ENCODE measurements at regions not wholly inside any gene's neighbourhood (a gene's known extent, or its start where the extent isn't known, plus 50 kb on each side); places are given as distances from the start of the nearest gene placed in this dataset.
"Not testable (repeated sequence)": the region's sequence is repeated elsewhere in the genome, so short reads cannot be mapped to it uniquely, and the experiment has no call there.

DNA sequence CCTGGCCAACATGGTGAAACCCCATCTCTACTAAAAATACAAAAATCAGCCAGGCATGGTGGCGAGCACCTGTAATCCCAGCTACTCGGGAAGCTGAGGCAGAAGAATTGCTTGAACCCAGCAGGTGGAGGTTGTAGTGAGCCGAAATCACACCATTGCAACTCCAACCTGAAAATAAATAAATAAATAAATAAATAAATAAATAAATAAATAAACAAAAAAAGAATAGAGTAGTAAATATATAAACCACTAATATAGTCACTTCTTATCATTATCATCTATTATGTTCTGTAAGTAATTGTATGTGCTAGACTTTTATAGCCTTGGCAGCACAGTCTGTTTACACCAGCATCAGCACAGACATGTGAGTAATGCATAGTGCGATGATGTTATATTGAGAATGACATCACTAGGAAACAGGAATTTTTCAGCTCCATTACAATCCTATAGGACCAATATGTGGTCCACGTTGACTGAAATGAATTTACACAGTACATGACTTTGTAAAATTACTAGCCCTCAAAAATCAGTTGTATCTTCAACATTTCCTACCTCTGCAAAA, 385.4 kb upstream of the ANKRD30A start:
- intact Hi-C loops (cut with DNase I; ENCODE audit: low total_unique reads): no loop called here
- Histone ChIP-seq H3K27ac (no peak overlapping the region), H3K4me3 (no peak overlapping the region), H3K36me3 (no peaks in the 10 kb centered on the region), H3K4me1 (no peaks in the 10 kb centered on the region), H3K9me3 (no peaks in the 10 kb centered on the region), H3K27me3 (no peaks in the 10 kb centered on the region)
- no peak for ATAC-seq
- DNase-seq: no peak
- TF ChIP-seq POLR2A (IDR thresholded peaks at IDR 0.05): no peak
- TF ChIP-seq, protein P1, sequence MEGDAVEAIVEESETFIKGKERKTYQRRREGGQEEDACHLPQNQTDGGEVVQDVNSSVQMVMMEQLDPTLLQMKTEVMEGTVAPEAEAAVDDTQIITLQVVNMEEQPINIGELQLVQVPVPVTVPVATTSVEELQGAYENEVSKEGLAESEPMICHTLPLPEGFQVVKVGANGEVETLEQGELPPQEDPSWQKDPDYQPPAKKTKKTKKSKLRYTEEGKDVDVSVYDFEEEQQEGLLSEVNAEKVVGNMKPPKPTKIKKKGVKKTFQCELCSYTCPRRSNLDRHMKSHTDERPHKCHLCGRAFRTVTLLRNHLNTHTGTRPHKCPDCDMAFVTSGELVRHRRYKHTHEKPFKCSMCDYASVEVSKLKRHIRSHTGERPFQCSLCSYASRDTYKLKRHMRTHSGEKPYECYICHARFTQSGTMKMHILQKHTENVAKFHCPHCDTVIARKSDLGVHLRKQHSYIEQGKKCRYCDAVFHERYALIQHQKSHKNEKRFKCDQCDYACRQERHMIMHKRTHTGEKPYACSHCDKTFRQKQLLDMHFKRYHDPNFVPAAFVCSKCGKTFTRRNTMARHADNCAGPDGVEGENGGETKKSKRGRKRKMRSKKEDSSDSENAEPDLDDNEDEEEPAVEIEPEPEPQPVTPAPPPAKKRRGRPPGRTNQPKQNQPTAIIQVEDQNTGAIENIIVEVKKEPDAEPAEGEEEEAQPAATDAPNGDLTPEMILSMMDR (IDR thresholded peaks at IDR 0.05 in 4 of 5, conservative IDR thresholded peaks at IDR 0.05 in 1 of 5): no peak
- in situ Hi-C loops (cut with MboI; ENCODE audit: low sequenced_read_pairs in 4 of 4): no loop called here

- no peaks in the 10 kb centered on the region for H3K36me3 ChIP-seq
- H3K4me3 ChIP-seq: no peak overlapping the region
- H3K27ac ChIP-seq: no peak overlapping the region
- intact Hi-C loops (cut with DNase I; ENCODE audit: low total_unique reads): no loop called here
- DNase-seq: no peak
- in situ Hi-C loops (cut with MboI; ENCODE audit: low sequenced_read_pairs in 4 of 4): no loop called here
- TF ChIP-seq, protein P1 (IDR thresholded peaks at IDR 0.05 in 4 of 5, conservative IDR thresholded peaks at IDR 0.05 in 1 of 5): no peak
- TF ChIP-seq POLR2A (IDR thresholded peaks at IDR 0.05): no peak
- H3K4me1 ChIP-seq: no peaks in the 10 kb centered on the region
- no peaks in the 10 kb centered on the region for H3K27me3 ChIP-seq
- no peak for ATAC-seq
- no peaks in the 10 kb centered on the region for H3K9me3 ChIP-seq
Observed at GRCh38 chr10:36738738-36739431, 386.5 kb upstream of the ANKRD30A start.

- ATAC-seq (no peak), DNase-seq (no peak)
- in situ Hi-C loops (cut with MboI; ENCODE audit: low sequenced_read_pairs in 4 of 4): no loop called here
- TF ChIP-seq, protein P1 (IDR thresholded peaks at IDR 0.05 in 4 of 5, conservative IDR thresholded peaks at IDR 0.05 in 1 of 5): no peak
- no peak for TF ChIP-seq POLR2A (IDR thresholded peaks at IDR 0.05)
- Histone ChIP-seq H3K27ac (no peak overlapping the region), H3K27me3 (no peaks in the 10 kb centered on the region), H3K4me1 (no peaks in the 10 kb centered on the region), H3K9me3 (no peaks in the 10 kb centered on the region), H3K36me3 (no peaks in the 10 kb centered on the region), H3K4me3 (no peak overlapping the region)
- intact Hi-C loops (cut with DNase I; ENCODE audit: low total_unique reads): no loop called here
Observed at GRCh38 chr10:36736311-36736710, 389.1 kb upstream of the ANKRD30A start.

GRCh38 chr10:36734590-36734989, 390.8 kb upstream of the ANKRD30A start:
- H3K4me3 ChIP-seq; H3K27ac ChIP-seq; ATAC-seq; intact Hi-C loops (cut with DNase I; ENCODE audit: low total_unique reads); DNase-seq; in situ Hi-C loops (cut with MboI; ENCODE audit: low sequenced_read_pairs in 4 of 4); H3K27me3 ChIP-seq; H3K36me3 ChIP-seq; H3K9me3 ChIP-seq; H3K4me1 ChIP-seq: not testable (repeated sequence)

DNA sequence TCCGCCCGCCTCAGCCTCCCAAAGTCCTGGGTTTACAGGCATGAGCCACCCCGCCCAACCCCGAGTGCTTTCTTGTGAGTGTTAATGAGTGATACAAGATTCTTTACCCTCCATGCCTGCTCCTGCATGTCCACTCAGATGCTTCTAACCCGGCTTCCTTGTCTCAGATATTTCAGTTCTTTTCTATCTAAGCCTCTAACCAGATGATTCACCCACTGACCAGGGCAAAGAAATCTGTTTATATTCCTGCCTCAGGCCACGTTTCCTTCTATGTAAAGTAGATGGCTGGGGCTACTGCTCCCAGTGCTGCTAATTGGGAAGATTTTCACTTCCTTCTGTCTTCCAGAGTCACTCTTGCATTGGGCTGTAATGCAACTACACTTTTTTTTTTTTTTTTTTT, 395.1 kb upstream of the ANKRD30A start:
- Histone ChIP-seq H3K27me3 (no peaks in the 10 kb centered on the region), H3K9me3 (no peaks in the 10 kb centered on the region), H3K4me3 (no peak overlapping the region), H3K27ac (no peak overlapping the region), H3K36me3 (no peaks in the 10 kb centered on the region), H3K4me1 (no peaks in the 10 kb centered on the region)
- no peak for ATAC-seq
- intact Hi-C loops (cut with DNase I; ENCODE audit: low total_unique reads): no loop called here
- TF ChIP-seq POLR2A (IDR thresholded peaks at IDR 0.05): no peak
- TF ChIP-seq, protein P1 (IDR thresholded peaks at IDR 0.05 in 4 of 5, conservative IDR thresholded peaks at IDR 0.05 in 1 of 5): no peak
- in situ Hi-C loops (cut with MboI; ENCODE audit: low sequenced_read_pairs in 4 of 4): no loop called here
- no peak for DNase-seq

Measured in gastrocnemius medialis (tissue), 4 donors.